Dermis microvascular lymphatic vessel endothelial cell (primary cell): ENCODE measurements at regions not wholly inside any gene's neighbourhood (a gene's known extent, or its start where the extent isn't known, plus 50 kb on each side); places are given as distances from the start of the nearest gene placed in this dataset.
A peak's percentile ranks its signal among the peaks of the same experiment; 100 is the strongest.

ENCODE experiments used
- DNase-seq, 2 donors: peaks; one replicate each; pipeline versions ENCODE4 v3.0.0 to v3.0.0-alpha.2; 2010; ENCODE audit warnings: low read depth in 2 of 2

GRCh38 chr6:22057962-22058361, 238.9 kb downstream of the PRL start:
- DNase-seq: no peak

GRCh38 chr6:22059126-22059525, 237.7 kb downstream of the PRL start:
- DNase-seq: no peak

- no peak for DNase-seq
Observed at GRCh38 chr6:22059946-22060345, 236.9 kb downstream of the PRL start.

- DNase-seq: peak; percentile 48 to 80
Observed at GRCh38 chr6:22062807-22063408, 233.9 kb downstream of the PRL start.

GRCh38 chr6:22064558-22064957, 232.3 kb downstream of the PRL start:
- no peak for DNase-seq

GRCh38 chr6:22067122-22067521, 229.7 kb downstream of the PRL start:
- DNase-seq: no peak

GRCh38 chr6:22067671-22068070, 229.2 kb downstream of the PRL start:
- DNase-seq: no peak

- no peak for DNase-seq
Observed at GRCh38 chr6:22068561-22069305, 228.1 kb downstream of the PRL start.

- DNase-seq: no peak
Observed at GRCh38 chr6:22069306-22069800, 227.5 kb downstream of the PRL start.

- DNase-seq: peak; percentile 60 to 88
Observed at GRCh38 chr6:22071270-22072041, 225.4 kb downstream of the PRL start.

- no peak for DNase-seq
Observed at GRCh38 chr6:22072949-22073348, 223.9 kb downstream of the PRL start.

GRCh38 chr6:22073516-22074198, 223.2 kb downstream of the PRL start:
- no peak for DNase-seq

GRCh38 chr6:22078288-22078687, 218.5 kb downstream of the PRL start:
- DNase-seq: no peak

GRCh38 chr6:22078802-22079545, 217.9 kb downstream of the PRL start:
- no peak for DNase-seq

GRCh38 chr6:22079783-22080182, 217.1 kb downstream of the PRL start:
- DNase-seq: no peak

GRCh38 chr6:22081709-22082108, 215.1 kb downstream of the PRL start:
- no peak for DNase-seq

GRCh38 chr6:22082218-22082617, 214.6 kb downstream of the PRL start:
- no peak for DNase-seq

- no peak for DNase-seq
Observed at GRCh38 chr6:22083119-22083518, 213.7 kb downstream of the PRL start.

- no peak for DNase-seq
Observed at GRCh38 chr6:22087960-22088706, 208.7 kb downstream of the PRL start.

- no peak for DNase-seq
Observed at GRCh38 chr6:22091424-22091948, 205.3 kb downstream of the PRL start.
